ENCODE measurements at regions not wholly inside any gene's neighbourhood (a gene's known extent, or its start where the extent isn't known, plus 50 kb on each side); places are given as distances from the start of the nearest gene placed in this dataset.

DNA sequence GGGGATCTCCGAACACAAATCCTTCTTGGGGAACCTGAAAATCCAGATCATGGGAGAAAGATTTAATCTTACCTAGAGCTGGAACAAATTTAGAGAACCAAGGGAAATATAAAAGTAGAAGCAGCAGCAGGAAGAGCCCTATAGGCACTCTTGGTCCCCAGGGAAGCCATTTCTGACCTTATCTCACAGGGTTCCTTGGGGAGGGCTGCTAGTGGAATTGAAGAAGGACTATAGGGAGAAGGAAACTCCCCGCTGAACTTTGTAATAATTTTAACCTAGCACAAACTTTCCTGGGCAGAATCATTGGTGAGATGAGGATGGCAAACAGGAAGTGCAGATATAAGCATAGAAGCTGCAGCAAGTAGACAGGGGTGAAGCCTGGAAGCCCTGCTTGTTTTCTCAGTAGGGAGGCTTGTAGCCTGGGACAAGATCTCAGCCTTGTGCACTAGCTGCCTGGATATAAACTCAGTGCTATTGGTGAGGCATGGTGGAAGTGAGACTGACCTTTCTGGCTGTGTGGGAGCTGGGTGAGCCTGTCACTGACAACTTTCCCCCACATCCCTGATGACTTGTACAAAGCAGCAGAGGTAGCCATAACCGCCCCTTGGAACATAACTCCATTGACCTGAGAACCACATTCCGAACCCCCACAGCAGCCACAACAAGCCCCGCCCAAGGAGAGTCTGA is 343.0 kb upstream of the TGFBR2 start:
- TF ChIP-seq, protein P1, sequence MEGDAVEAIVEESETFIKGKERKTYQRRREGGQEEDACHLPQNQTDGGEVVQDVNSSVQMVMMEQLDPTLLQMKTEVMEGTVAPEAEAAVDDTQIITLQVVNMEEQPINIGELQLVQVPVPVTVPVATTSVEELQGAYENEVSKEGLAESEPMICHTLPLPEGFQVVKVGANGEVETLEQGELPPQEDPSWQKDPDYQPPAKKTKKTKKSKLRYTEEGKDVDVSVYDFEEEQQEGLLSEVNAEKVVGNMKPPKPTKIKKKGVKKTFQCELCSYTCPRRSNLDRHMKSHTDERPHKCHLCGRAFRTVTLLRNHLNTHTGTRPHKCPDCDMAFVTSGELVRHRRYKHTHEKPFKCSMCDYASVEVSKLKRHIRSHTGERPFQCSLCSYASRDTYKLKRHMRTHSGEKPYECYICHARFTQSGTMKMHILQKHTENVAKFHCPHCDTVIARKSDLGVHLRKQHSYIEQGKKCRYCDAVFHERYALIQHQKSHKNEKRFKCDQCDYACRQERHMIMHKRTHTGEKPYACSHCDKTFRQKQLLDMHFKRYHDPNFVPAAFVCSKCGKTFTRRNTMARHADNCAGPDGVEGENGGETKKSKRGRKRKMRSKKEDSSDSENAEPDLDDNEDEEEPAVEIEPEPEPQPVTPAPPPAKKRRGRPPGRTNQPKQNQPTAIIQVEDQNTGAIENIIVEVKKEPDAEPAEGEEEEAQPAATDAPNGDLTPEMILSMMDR (conservative IDR thresholded peaks at IDR 0.05; ENCODE audit: low read length): no peak
- no peak for TF ChIP-seq EZH2phosphoT487 (IDR thresholded peaks at IDR 0.05; ENCODE audit: borderline replicate concordance)
